Astrocyte of the cerebellum (primary cell): ENCODE measurements at regions not wholly inside any gene's neighbourhood (a gene's known extent, or its start where the extent isn't known, plus 50 kb on each side); places are given as distances from the start of the nearest gene placed in this dataset.

Experiments
- DNase-seq: peaks from one replicate; pipeline ENCODE4 v3.0.0-alpha.2; 2011; ENCODE audit warnings: low read depth
- H3K4me3 ChIP-seq: 2 replicates; pipeline ENCODE4 v1.5.1; 2011; ENCODE audit warnings: mild to moderate bottlenecking, low read depth, low read length, moderate library complexity
- in situ Hi-C: cut with HindIII; loops from 2 replicates; pipeline ENCODE4 v1.10.0; 2017; ENCODE audit warnings: low sequenced_read_pairs
- TF ChIP-seq, protein P1 (sequence below): IDR thresholded peaks from 2 replicates; pipeline ENCODE4 v1.5.1; 2012; ENCODE audit warnings: low read length, low read depth, moderate library complexity, mild to moderate bottlenecking; ENCODE audit errors: missing control alignments

DNA sequence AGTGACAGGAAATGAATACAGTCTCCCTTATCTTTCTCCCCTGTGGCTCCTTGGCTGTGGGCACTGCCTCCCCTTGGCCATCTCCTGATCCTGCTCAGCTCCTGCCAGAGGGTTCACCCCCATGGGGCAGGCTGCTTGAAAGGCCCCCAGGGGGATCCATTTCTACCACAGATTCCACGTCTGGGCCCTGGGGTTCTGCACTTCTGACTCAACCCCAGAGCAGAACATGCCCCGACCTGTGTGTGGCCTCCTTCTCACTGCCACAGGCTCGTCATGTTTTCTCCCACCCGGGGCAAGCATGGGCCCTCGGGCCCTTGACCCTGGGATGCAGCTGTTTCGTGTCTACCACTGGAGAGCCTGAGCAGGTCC lies 122.2 kb downstream of the ACKR3 start:
- H3K4me3 ChIP-seq: no peak overlapping the region
- in situ Hi-C loops: no loop called here
- DNase-seq: no peak
- TF ChIP-seq, protein P1, sequence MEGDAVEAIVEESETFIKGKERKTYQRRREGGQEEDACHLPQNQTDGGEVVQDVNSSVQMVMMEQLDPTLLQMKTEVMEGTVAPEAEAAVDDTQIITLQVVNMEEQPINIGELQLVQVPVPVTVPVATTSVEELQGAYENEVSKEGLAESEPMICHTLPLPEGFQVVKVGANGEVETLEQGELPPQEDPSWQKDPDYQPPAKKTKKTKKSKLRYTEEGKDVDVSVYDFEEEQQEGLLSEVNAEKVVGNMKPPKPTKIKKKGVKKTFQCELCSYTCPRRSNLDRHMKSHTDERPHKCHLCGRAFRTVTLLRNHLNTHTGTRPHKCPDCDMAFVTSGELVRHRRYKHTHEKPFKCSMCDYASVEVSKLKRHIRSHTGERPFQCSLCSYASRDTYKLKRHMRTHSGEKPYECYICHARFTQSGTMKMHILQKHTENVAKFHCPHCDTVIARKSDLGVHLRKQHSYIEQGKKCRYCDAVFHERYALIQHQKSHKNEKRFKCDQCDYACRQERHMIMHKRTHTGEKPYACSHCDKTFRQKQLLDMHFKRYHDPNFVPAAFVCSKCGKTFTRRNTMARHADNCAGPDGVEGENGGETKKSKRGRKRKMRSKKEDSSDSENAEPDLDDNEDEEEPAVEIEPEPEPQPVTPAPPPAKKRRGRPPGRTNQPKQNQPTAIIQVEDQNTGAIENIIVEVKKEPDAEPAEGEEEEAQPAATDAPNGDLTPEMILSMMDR: no peak

DNA sequence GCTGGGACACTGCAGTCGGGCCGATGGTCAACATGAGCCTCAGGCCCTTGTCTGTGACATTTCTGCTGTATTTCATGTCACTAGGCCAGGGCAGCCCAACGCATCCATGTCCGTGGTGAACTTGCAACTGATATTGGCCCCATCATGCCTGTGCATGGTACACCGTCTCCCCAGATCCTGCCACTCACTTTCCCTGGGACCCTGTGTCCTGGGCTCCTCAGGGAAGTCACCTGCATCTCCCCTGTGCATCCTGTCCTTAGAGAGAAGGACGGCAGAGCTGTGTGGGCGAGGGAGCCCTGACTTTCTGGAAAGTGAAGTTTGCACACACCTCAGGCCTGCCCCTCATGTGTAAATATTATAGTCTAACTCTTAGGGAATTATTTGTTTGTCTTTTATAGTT lies 123.3 kb downstream of the ACKR3 start:
- H3K4me3 ChIP-seq: no peak overlapping the region
- DNase-seq: no peak
- in situ Hi-C loops: no loop called here
- TF ChIP-seq, protein P1: no peak

DNA sequence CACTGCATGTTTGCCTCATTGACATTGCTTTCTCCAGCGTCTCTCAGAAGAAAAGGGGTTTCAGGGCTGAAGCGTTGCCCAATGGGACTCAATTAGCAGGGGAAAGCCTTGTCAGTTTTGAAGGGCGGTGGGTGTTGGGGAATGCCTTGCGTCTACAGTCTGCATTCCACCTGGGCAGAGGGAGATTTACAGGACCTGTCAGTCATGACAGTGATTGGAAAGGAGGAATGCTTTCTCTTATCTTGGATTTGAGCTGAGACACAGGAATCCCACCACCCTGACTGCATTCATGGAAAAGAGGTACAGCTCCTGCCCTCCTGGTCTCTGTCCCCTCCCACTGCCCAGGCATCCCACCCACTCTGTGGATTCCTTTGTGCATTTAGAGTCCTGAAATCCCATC lies 123.9 kb downstream of the ACKR3 start:
- DNase-seq: no peak
- in situ Hi-C loops: no loop called here
- TF ChIP-seq, protein P1: no peak
- no peak overlapping the region for H3K4me3 ChIP-seq

GRCh38 chr2:236694146-236694888 lies 124.7 kb downstream of the ACKR3 start:
- H3K4me3 ChIP-seq: no peak overlapping the region
- in situ Hi-C loops: no loop called here
- DNase-seq: no peak
- TF ChIP-seq, protein P1: no peak

- DNase-seq: no peak
- TF ChIP-seq, protein P1: no peak
- in situ Hi-C loops: no loop called here
- H3K4me3 ChIP-seq: no peak overlapping the region
Measured at GRCh38 chr2:236696834-236697233, 127.2 kb downstream of the ACKR3 start.

- no peak for DNase-seq
- in situ Hi-C loops: no loop called here
- TF ChIP-seq, protein P1: no peak
- H3K4me3 ChIP-seq: no peak overlapping the region
Measured at GRCh38 chr2:236698016-236698627, 128.5 kb downstream of the ACKR3 start.
